PC-3 (cell line): ENCODE measurements at regions not wholly inside any gene's neighbourhood (a gene's known extent, or its start where the extent isn't known, plus 50 kb on each side); places are given as distances from the start of the nearest gene placed in this dataset.

Source experiments
- EZH2 ChIP-seq: fragments of 300-600 bp; sonication (generic); IDR thresholded peaks from one replicate; pipeline ENCODE4 v1.6.1; 2017; ENCODE audit warnings: antibody characterized with exemption, mild to moderate bottlenecking, low read length; ENCODE audit not compliant: unreplicated experiment
- EZH2phosphoT487 ChIP-seq: fragments of 300-600 bp; sonication (generic); IDR thresholded peaks from 2 replicates; pipeline ENCODE4 v1.6.1; 2018; ENCODE audit warnings: mild to moderate bottlenecking, antibody characterized with exemption, low read length, borderline replicate concordance
- TF ChIP-seq, protein P1 (sequence below): fragments of 300-600 bp; sonication (generic); conservative IDR thresholded peaks from 2 replicates; pipeline ENCODE4 v1.5.1; 2017; ENCODE audit warnings: antibody characterized with exemption, low read depth, mild to moderate bottlenecking, low read length

- TF ChIP-seq, protein P1, sequence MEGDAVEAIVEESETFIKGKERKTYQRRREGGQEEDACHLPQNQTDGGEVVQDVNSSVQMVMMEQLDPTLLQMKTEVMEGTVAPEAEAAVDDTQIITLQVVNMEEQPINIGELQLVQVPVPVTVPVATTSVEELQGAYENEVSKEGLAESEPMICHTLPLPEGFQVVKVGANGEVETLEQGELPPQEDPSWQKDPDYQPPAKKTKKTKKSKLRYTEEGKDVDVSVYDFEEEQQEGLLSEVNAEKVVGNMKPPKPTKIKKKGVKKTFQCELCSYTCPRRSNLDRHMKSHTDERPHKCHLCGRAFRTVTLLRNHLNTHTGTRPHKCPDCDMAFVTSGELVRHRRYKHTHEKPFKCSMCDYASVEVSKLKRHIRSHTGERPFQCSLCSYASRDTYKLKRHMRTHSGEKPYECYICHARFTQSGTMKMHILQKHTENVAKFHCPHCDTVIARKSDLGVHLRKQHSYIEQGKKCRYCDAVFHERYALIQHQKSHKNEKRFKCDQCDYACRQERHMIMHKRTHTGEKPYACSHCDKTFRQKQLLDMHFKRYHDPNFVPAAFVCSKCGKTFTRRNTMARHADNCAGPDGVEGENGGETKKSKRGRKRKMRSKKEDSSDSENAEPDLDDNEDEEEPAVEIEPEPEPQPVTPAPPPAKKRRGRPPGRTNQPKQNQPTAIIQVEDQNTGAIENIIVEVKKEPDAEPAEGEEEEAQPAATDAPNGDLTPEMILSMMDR, result no peak
- TF ChIP-seq EZH2 (no peak), EZH2phosphoT487 (no peak)
These were observed 459.5 kb downstream of the TLR4 start for GRCh38 chr9:118163751-118164150.
